Gastrocnemius medialis (tissue), 4 donors: ENCODE measurements at regions not wholly inside any gene's neighbourhood (a gene's known extent, or its start where the extent isn't known, plus 50 kb on each side); places are given as distances from the start of the nearest gene placed in this dataset.
"Not testable (repeated sequence)": the region's sequence is repeated elsewhere in the genome, so short reads cannot be mapped to it uniquely, and the experiment has no call there.

Source experiments
- CTCF ChIP-seq, 5 experiments: fragments of 450-650 bp in 3 of 5; fragments of 200-600 bp in 2 of 5; sonication (generic) in 2 of 5; IDR thresholded peaks in 4 of 5; conservative IDR thresholded peaks in 1 of 5; 1 replicate in 4 of 5; 2 replicates in 1 of 5; pipeline ENCODE4 v1.5.1; 2016 to 2019; ENCODE audit warnings: antibody characterized with exemption in 5 of 5, mild to moderate bottlenecking in 3 of 5, moderate library complexity in 3 of 5
- POLR2A ChIP-seq, 2 donors: fragments of 450-650 bp; IDR thresholded peaks; one replicate each; pipeline ENCODE4 v1.6.1; 2017; ENCODE audit warnings: antibody characterized with exemption in 2 of 2, mild to moderate bottlenecking in 2 of 2, moderate library complexity in 2 of 2

- TF ChIP-seq CTCF (IDR thresholded peaks at IDR 0.05 in 4 of 5, conservative IDR thresholded peaks at IDR 0.05 in 1 of 5); POLR2A (IDR thresholded peaks at IDR 0.05): not testable (repeated sequence)
These were observed 294.9 kb downstream of the MYCN start for GRCh38 chr2:16235291-16235690.
